ENCODE measurements at regions not wholly inside any gene's neighbourhood (a gene's known extent, or its start where the extent isn't known, plus 50 kb on each side); places are given as distances from the start of the nearest gene placed in this dataset.

DNA sequence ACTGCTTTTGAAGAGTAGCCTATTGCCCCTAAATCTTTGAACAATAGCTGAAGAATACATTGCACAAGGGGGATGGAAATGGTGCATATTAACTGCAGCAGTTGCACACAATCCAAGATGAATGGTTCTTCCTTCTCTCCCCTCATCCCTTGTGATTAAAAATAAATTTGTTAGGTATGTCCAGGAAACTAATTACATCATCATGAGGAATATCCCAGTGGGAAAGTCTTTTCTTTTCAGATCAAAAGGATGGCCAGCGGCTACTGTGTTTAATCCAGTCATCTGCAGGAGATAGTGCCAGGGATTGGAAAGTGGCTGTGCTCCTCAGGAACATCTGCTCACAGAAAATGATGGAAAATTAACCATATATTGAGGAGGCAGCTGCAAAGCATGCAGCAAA is 508.4 kb upstream of the SEMA6A start:
- TF ChIP-seq, protein P1, sequence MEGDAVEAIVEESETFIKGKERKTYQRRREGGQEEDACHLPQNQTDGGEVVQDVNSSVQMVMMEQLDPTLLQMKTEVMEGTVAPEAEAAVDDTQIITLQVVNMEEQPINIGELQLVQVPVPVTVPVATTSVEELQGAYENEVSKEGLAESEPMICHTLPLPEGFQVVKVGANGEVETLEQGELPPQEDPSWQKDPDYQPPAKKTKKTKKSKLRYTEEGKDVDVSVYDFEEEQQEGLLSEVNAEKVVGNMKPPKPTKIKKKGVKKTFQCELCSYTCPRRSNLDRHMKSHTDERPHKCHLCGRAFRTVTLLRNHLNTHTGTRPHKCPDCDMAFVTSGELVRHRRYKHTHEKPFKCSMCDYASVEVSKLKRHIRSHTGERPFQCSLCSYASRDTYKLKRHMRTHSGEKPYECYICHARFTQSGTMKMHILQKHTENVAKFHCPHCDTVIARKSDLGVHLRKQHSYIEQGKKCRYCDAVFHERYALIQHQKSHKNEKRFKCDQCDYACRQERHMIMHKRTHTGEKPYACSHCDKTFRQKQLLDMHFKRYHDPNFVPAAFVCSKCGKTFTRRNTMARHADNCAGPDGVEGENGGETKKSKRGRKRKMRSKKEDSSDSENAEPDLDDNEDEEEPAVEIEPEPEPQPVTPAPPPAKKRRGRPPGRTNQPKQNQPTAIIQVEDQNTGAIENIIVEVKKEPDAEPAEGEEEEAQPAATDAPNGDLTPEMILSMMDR (conservative IDR thresholded peaks at IDR 0.05), result no peak
- TF ChIP-seq EZH2 (IDR thresholded peaks at IDR 0.05; ENCODE audit: low read depth), result no peak
